ENCODE measurements at regions not wholly inside any gene's neighbourhood (a gene's known extent, or its start where the extent isn't known, plus 50 kb on each side); places are given as distances from the start of the nearest gene placed in this dataset.

DNA sequence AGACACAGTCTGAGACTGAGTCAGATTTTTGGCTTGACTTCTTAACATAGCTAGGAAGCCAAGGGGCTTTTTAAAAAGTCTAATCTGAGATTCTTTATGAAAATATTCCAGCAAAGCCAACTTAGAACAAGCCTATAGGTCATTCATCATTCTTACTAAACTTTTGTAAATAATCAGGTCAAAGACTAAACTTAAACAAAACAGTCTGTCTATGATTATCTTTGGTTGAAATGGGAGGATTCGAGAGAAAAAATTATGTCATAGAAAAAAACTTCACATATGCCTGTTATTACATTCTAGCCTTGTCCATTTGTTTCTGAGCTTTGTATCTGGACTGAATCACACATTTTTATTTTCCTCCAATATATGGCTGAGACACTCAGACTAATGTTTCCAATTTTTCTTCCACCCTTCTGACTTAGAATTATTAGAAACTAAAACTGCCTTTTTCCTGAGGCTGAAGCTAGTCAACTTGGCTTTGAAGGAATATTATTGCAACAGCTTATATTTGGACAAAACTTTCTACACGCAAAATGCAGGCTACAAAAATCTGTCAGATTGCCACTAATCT is 83.3 kb downstream of the ETS2 start:
- TF ChIP-seq, protein P1, sequence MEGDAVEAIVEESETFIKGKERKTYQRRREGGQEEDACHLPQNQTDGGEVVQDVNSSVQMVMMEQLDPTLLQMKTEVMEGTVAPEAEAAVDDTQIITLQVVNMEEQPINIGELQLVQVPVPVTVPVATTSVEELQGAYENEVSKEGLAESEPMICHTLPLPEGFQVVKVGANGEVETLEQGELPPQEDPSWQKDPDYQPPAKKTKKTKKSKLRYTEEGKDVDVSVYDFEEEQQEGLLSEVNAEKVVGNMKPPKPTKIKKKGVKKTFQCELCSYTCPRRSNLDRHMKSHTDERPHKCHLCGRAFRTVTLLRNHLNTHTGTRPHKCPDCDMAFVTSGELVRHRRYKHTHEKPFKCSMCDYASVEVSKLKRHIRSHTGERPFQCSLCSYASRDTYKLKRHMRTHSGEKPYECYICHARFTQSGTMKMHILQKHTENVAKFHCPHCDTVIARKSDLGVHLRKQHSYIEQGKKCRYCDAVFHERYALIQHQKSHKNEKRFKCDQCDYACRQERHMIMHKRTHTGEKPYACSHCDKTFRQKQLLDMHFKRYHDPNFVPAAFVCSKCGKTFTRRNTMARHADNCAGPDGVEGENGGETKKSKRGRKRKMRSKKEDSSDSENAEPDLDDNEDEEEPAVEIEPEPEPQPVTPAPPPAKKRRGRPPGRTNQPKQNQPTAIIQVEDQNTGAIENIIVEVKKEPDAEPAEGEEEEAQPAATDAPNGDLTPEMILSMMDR (IDR thresholded peaks at IDR 0.05) = no peak
- no peak for TF ChIP-seq POLR2AphosphoS5 (IDR thresholded peaks at IDR 0.05)

Data from prostate gland (tissue), 2 donors.